ENCODE measurements at regions not wholly inside any gene's neighbourhood (a gene's known extent, or its start where the extent isn't known, plus 50 kb on each side); places are given as distances from the start of the nearest gene placed in this dataset.
"Not testable (repeated sequence)": the region's sequence is repeated elsewhere in the genome, so short reads cannot be mapped to it uniquely, and the experiment has no call there.

DNA sequence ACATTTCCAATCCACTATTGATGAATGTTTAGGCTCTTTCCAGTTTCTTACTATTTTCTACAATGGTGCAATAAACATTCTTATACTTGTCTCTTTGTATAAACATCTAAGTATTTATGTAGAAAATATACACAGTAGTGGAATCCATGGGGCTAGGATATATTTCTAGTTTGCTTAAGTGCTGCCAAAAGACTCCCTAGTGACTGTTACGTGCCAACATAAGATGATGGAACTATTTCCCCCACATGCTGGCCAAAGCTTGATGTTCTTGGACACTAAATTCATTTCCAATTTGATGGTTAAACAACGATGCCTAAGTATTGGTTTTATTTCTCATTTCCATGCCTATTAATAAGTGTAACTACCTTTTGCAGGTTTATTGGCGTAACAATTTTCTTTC lies 378.4 kb upstream of the HNRNPA3 start:
- intact Hi-C loops (cut with DNase I) = no loop called here
- DNase-seq (ENCODE audit: low spot score) = no peak

- no peak for DNase-seq (ENCODE audit: low spot score)
- intact Hi-C loops (cut with DNase I) = no loop called here
Observed at GRCh38 chr2:176843208-176843607, 369.4 kb upstream of the HNRNPA3 start.

- DNase-seq (ENCODE audit: low spot score) = no peak
- intact Hi-C loops (cut with DNase I) = no loop called here
Observed at GRCh38 chr2:176844461-176844860, 368.1 kb upstream of the HNRNPA3 start.

DNA sequence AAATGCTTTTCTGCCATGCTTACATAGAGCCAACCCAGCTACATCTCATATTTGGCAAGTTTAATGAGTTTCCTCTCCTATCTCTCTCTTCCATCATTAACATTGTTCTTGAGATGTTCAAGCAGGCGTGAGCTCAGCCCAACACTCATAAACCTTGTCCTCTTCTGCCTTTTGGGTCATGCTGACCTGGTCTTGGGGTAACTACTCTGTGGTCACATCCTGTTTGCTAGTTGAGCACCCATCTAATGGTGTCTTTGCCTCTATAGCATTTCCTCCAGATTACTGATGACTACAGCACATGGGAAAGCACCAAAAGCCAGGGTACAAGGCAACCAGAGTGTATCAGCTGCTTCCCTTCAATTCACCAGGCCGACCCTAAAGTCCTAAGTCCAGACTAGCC lies 366.9 kb upstream of the HNRNPA3 start:
- intact Hi-C loops (cut with DNase I) = no loop called here
- no peak for DNase-seq (ENCODE audit: low spot score)

DNA sequence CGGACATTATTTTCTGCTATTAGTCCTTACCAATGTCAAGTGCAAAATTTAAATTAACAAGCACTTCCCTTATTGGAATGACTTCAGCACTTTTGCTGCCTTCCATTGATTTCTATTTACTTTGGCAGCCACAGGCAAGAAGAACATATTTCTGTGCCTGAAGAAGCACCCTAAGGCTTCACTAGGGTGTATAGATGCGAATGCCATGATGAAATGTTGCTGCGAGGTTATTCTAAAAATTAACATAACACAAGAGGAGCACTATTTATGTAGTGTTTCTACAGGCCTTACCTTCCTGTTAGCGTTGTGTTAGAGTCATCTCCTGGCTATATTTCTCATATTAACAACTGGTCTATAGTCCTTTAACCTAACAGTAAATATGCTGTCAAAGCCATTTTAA lies 365.0 kb upstream of the HNRNPA3 start:
- DNase-seq (ENCODE audit: low spot score) = no peak
- intact Hi-C loops (cut with DNase I) = no loop called here

DNA sequence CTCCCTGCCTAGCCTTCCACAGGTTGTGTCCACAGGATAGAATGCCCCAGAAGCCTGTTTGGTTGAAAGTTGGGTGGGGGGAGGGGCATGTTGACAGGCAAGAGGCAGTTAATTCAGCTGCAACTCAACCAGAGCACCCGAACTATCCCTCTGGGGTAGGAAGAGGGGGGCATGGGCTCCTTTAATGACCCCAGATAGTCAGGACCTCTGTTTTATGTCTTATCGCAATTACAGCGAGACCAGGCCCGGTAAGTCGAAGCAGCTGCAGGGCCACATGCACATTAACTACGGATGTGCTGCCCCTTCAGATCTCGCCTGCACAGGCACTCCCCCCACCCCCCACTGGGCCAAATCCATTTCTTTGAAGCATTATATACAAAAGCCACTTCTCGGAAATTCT lies 363.8 kb upstream of the HNRNPA3 start:
- no peak for DNase-seq (ENCODE audit: low spot score)
- intact Hi-C loops (cut with DNase I) = no loop called here

- intact Hi-C loops (cut with DNase I) = no loop called here
- no peak for DNase-seq (ENCODE audit: low spot score)
Observed at GRCh38 chr2:176851200-176851888, 361.2 kb upstream of the HNRNPA3 start.

DNA sequence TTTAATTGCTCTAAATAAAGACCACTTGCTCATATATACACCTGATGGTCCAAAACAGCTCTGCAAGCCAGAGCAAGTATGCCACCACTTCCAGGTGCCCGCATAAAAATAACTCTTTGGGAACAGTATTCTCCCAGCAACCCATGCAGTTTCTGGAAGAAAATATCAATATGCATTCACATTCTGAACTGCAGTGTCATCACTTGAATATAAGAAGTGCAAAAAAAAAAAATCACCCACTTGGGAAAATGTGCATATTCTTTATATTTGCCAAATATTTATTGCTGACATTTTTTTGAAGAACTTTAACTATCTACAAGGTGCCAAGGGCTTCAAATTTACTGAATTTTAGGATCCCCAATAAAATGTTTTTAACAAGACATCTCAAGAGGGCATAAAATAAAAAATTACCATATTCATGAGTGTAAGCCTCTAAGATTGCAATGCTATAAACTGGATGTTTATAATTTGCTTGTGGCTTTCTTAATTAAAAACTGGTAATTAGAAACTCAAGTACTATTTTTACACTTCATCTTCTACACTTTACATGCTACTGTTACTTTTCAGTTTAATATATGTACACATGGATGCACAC lies 360.6 kb upstream of the HNRNPA3 start:
- intact Hi-C loops (cut with DNase I) = no loop called here
- no peak for DNase-seq (ENCODE audit: low spot score)

DNA sequence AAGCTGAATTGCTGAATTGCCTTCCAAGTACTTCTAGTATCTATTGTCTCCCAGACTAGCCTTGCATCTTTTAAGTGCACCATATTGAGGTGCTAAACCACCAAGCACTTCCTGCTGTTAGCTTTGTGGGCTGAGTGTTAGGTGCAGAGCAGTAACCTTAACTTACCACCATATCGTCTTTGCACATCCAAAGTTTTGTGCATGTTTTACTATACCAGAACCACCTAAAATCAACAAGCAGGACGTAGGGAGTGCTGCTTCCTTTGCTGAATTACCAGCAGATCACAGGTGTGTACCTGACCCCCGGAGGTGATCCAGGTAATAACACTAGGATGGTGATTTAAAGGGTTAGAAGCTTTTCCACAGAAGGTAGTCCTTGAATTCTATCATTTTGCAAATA lies 359.9 kb upstream of the HNRNPA3 start:
- intact Hi-C loops (cut with DNase I) = no loop called here
- no peak for DNase-seq (ENCODE audit: low spot score)

DNA sequence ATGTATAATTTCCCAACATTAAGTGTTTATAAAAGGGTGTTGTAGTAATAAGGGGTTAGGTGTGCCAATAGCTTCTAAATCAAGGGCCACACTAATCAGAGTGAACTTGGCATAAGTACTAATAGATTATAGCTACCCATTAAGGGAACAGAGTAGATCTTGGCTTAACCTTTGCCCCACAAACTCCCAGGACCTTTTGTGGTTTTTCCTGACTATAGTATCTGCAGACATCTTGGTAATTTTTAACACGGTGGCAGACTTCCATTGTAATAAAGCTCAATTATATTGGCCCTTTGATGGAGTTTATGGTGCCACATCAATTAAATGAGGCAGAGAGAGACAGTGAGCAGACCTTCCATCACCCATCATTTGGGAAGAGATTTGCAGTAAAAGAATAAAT lies 358.5 kb upstream of the HNRNPA3 start:
- intact Hi-C loops (cut with DNase I) = no loop called here

DNA sequence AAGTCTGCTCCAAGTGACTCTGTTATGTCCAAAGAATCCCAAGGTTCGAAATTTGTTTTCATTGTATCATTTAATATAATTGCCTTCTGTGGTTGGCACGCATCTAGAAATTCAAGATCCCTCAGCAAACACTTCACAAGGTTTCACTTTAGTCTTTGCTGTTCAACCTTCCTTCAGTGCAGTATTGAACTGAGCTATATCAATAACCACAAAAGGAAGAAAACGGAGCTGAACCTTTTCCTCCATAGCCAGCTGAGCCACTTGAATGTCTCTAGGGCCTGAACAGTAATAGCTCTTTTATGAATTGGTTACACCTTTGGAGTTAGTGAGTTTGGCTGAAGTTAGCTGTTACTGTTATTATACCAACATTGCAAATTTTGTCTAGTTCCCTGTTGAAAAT lies 357.7 kb upstream of the HNRNPA3 start:
- DNase-seq (ENCODE audit: low spot score) = no peak
- intact Hi-C loops (cut with DNase I) = no loop called here

More for the DNA sequence above, 358.5 kb upstream of the HNRNPA3 start:
- DNase-seq (ENCODE audit: low spot score) = no peak

DNA sequence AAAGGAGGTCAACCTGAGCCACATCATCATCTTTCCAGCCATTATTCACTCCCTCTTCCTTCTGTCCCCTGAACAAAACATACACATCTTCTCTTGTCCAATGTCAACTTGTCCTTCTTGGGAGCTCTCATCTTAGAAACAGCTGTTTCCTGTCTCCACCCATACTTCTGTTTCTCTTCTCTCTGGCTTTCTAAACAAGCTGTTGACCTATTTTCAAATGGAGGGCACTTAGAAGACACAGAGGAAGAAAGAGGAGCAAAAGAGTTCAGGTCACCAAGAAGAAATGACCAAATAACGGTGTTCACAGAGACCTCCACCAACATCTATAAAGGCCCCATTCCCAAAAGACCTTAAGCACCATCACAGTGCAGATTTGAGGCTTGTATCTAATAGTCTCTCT lies 355.9 kb upstream of the HNRNPA3 start:
- intact Hi-C loops (cut with DNase I) = no loop called here
- no peak for DNase-seq (ENCODE audit: low spot score)

DNA sequence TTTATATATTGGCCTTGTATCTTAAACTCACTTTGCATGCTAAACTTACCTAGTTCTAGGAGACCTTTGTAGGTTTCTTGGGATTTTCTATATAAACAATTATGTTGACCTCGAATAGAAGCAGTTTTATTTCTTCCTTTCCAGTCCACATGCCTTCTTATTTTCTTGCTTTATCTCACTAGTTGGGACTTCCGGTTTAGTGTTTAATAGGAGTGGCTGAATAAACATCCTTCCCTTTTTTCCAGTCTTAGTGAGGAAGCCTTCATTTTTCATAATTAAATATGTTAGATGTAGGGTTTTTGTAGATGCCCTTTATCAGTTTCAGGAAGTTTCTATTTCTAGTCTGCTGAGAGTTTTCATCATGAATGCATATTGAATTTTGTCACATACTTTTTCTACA lies 347.3 kb upstream of the HNRNPA3 start:
- no peak for DNase-seq (ENCODE audit: low spot score)
- intact Hi-C loops (cut with DNase I) = no loop called here

DNA sequence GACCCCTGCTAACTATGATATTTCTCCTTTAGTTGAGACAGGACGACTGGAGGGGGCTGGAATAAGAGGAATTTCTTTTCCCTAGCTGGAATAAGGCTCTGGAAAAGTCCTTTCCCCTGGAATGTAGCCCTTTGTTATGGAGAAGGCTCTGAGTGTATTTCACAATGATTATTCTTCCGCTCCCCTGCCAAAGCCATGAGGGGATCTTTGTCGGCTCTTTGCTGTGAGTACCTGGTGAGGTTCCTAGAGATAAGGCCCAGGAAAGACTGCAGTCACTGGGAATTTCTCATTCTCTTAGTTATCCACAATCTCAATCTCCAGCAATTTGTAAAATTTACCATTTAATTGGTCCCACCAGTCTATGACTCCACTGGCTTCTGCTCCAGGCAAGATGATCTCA lies 340.2 kb upstream of the HNRNPA3 start:
- intact Hi-C loops (cut with DNase I) = no loop called here
- DNase-seq (ENCODE audit: low spot score) = no peak

DNA sequence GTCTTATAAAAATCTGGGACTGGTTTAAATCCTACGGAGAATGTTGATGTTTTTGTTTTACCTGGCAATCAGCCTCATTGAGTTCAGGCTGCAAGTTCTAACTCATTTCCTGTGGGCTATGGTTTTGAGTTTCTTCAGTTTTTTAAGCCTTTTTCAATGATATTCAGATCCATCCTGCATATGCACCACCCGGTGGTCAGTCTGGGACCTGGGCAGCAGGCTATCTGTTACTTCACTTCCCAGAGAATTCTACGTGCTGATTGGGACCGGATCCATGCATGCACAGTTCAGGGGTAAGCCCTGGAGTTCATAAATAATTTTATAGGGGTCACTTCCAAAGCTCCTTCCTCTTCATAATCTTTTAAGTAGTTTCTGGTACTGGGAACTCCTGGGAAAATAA lies 339.2 kb upstream of the HNRNPA3 start:
- intact Hi-C loops (cut with DNase I) = no loop called here
- no peak for DNase-seq (ENCODE audit: low spot score)

DNA sequence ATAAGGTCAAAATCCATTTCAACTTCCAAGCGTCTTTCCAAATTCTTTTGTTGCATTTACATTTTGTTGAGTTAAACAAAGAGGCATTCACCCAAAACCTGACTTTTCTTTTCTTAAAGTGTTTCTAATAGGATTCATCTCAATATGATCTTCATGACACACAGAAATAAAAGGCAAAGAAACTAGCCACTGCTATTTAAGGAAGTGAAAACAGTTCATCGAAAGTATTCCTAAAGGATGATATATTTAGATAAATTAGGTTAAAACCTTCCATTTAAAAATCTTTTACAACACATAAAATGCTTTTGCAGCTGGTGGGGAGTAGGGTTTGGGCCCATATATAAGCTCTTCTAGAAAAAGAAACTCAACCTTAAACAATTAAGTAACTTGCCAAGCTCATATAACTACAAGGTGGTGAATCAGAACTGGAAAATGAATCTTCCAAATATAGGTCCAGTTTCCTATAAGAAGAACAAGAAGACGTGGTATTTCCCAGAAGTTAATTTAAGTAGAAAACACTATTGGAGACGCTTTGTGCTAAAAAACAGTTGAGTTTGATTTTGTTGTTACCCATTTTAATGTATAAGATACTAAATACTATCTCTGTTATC lies 336.0 kb upstream of the HNRNPA3 start:
- intact Hi-C loops (cut with DNase I) = no loop called here

DNA sequence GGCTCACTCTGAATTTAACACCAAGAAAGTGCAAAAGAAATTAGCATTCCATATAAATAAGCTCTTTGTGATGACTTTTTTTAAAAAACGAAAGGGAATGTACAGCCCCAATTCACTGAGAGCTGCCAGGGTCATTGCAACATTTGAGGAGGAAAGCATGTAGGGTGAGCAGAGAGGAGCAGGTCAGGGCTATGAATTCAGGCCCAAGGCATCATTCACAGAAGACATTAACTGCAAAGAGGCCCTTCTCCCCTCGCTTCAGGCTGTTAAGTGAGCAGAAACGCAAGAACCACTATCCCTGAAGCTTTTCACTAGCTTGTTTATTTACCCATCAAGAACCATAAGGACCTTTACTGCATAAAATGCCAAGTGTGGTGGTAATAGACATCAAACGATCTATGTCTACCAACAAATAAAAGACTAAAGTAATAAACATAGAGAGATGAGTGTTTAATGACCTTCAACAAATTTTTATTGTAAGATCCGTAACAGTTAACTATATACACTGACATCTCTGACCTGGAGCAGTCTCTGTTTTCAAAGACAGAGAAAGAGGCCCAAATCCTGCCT lies 333.1 kb upstream of the HNRNPA3 start:
- intact Hi-C loops (cut with DNase I) = no loop called here
- DNase-seq (ENCODE audit: low spot score) = no peak

More for the DNA sequence above, 336.0 kb upstream of the HNRNPA3 start:
- DNase-seq (ENCODE audit: low spot score) = no peak

GRCh38 chr2:176882045-176882444 lies 330.5 kb upstream of the HNRNPA3 start:
- DNase-seq (ENCODE audit: low spot score); intact Hi-C loops (cut with DNase I): not testable (repeated sequence)

GRCh38 chr2:176885001-176885643 lies 327.5 kb upstream of the HNRNPA3 start:
- DNase-seq (ENCODE audit: low spot score) = no peak
- intact Hi-C loops (cut with DNase I) = no loop called here

DNA sequence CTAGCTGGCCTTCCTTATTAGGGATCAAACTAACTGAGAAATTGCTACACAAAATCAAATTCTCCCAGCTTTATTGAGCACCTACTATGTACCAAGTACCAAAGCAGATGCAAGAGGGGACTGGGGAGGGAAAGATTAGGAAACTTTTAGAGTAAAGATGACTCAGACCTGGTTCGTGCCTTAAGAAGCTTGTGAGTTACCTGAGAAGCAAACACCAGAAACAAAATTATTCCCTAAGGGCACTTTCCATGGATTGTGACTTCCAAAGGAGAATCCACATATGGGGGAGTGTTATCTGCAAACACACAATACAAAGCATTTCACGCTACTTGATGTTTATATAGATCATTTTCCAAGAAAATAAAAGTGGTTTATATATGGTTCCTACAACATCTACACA lies 326.9 kb upstream of the HNRNPA3 start:
- intact Hi-C loops (cut with DNase I) = no loop called here
- no peak for DNase-seq (ENCODE audit: low spot score)

DNA sequence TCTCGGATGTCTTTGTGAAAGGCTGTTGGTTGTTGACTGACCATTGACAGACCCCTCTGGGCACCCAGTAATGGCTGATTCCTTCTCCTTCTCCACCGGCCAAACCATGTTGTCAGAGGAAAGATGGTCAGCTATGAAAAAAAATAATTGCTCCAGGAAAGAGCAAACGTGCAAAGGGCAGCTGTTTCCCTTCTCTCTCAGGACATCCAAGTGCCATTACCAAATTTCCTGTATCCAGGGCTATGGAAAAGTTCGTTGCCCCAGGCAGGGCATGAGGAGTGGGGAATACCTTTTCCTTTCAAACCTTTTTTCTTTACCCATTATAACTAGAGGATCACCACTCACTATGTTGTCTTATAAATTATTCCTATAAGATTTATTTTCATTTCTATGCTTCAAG lies 321.5 kb upstream of the HNRNPA3 start:
- intact Hi-C loops (cut with DNase I) = no loop called here

More for the DNA sequence above, 321.5 kb upstream of the HNRNPA3 start:
- DNase-seq (ENCODE audit: low spot score) = no peak

Data from cardiac septum (tissue), 1 donor.